ENCODE measurements at regions not wholly inside any gene's neighbourhood (a gene's known extent, or its start where the extent isn't known, plus 50 kb on each side); places are given as distances from the start of the nearest gene placed in this dataset.

DNA sequence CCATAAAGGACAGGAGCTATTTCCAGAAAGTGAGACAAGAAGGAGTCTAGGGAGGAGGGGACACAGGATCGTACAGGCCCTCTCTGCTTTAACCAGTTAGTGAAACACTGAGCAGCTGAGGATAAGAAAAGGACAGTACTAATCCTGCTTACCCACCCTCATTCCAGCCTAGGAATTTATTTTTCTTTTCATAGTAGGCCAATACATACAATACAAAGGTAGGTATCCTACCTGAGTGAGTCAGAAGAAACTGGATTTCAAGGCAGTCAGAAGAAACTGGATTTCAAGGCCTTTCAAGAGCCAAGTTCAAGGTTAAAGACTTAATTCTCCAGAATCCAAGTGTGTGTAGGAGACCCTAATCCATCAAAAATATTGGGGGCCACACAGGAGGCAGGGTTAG is 65.3 kb downstream of the EOMES start:
- no peak for TF ChIP-seq ZNF174 (tag by site-specific recombination; IDR thresholded peaks at IDR 0.05)
- TF ChIP-seq, protein P1, sequence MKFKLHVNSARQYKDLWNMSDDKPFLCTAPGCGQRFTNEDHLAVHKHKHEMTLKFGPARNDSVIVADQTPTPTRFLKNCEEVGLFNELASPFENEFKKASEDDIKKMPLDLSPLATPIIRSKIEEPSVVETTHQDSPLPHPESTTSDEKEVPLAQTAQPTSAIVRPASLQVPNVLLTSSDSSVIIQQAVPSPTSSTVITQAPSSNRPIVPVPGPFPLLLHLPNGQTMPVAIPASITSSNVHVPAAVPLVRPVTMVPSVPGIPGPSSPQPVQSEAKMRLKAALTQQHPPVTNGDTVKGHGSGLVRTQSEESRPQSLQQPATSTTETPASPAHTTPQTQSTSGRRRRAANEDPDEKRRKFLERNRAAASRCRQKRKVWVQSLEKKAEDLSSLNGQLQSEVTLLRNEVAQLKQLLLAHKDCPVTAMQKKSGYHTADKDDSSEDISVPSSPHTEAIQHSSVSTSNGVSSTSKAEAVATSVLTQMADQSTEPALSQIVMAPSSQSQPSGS (tag by site-specific recombination; IDR thresholded peaks at IDR 0.05; ENCODE audit: low read depth) = no peak
- TF ChIP-seq, protein P2, sequence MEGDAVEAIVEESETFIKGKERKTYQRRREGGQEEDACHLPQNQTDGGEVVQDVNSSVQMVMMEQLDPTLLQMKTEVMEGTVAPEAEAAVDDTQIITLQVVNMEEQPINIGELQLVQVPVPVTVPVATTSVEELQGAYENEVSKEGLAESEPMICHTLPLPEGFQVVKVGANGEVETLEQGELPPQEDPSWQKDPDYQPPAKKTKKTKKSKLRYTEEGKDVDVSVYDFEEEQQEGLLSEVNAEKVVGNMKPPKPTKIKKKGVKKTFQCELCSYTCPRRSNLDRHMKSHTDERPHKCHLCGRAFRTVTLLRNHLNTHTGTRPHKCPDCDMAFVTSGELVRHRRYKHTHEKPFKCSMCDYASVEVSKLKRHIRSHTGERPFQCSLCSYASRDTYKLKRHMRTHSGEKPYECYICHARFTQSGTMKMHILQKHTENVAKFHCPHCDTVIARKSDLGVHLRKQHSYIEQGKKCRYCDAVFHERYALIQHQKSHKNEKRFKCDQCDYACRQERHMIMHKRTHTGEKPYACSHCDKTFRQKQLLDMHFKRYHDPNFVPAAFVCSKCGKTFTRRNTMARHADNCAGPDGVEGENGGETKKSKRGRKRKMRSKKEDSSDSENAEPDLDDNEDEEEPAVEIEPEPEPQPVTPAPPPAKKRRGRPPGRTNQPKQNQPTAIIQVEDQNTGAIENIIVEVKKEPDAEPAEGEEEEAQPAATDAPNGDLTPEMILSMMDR (tag by site-specific recombination; IDR thresholded peaks at IDR 0.05) = no peak
- no peak for TF ChIP-seq MYNN (tag by site-specific recombination; IDR thresholded peaks at IDR 0.05; ENCODE audit: borderline replicate concordance)
- no peak for TF ChIP-seq ZEB2 (tag by site-specific recombination; IDR thresholded peaks at IDR 0.05)
- TF ChIP-seq MZF1 (tag by site-specific recombination; IDR thresholded peaks at IDR 0.05; ENCODE audit: borderline replicate concordance) = no peak
- TF ChIP-seq, protein P3, sequence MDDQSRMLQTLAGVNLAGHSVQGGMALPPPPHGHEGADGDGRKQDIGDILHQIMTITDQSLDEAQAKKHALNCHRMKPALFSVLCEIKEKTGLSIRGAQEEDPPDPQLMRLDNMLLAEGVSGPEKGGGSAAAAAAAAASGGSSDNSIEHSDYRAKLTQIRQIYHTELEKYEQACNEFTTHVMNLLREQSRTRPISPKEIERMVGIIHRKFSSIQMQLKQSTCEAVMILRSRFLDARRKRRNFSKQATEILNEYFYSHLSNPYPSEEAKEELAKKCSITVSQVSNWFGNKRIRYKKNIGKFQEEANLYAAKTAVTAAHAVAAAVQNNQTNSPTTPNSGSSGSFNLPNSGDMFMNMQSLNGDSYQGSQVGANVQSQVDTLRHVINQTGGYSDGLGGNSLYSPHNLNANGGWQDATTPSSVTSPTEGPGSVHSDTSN (CRISPR knock-in tag; IDR thresholded peaks at IDR 0.05) = no peak
- no peak for TF ChIP-seq ZNF354C (tag by site-specific recombination; IDR thresholded peaks at IDR 0.05; ENCODE audit: borderline replicate concordance, low read depth)
- TF ChIP-seq, protein P4, sequence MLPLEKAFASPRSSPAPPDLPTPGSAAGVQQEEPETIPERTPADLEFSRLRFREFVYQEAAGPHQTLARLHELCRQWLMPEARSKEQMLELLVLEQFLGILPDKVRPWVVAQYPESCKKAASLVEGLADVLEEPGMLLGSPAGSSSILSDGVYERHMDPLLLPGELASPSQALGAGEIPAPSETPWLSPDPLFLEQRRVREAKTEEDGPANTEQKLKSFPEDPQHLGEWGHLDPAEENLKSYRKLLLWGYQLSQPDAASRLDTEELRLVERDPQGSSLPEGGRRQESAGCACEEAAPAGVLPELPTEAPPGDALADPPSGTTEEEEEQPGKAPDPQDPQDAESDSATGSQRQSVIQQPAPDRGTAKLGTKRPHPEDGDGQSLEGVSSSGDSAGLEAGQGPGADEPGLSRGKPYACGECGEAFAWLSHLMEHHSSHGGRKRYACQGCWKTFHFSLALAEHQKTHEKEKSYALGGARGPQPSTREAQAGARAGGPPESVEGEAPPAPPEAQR (tag by site-specific recombination; IDR thresholded peaks at IDR 0.05) = no peak
- no peak for TF ChIP-seq TRIM28 (IDR thresholded peaks at IDR 0.05; ENCODE audit: borderline replicate concordance, low read length)

All from HEK293 (cell line).